ENCODE measurements at regions not wholly inside any gene's neighbourhood (a gene's known extent, or its start where the extent isn't known, plus 50 kb on each side); places are given as distances from the start of the nearest gene placed in this dataset.

DNA sequence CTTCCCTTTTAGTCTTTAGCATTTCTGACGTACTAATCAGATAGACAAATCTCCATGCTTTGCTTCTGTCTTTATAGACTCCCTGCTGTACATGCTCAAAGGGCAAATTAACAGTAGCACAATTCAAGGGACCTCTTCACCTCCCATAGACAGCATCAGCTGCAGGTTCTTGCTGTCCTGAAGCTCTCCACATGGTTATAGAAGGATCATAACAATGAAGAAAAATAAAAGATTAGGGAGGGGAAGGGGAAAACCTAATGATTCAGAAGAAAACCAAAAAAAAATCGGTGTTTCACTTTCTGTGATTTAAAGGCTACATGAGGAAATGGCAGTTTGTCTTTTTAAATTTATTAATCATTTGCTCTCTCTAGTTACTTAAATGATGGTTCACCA is 155.5 kb downstream of the PTCSC3 start:
- intact Hi-C loops (cut with DNase I; ENCODE audit: low total_unique reads), result no loop called here
- H3K4me3 ChIP-seq (ENCODE audit: low read depth, poor library complexity, severe bottlenecking), result no peak overlapping the region
- 61 to 74% methylated on average over 2 of the region's 2 CpGs for WGBS, 2 donors
- DNase-seq (ENCODE audit: low spot score in 2 of 2), result no peak
- TF ChIP-seq POLR2A (IDR thresholded peaks at IDR 0.05) (no peak), CTCF (IDR thresholded peaks at IDR 0.05) (no peak)

GRCh38 chr14:36020120-36021029 is 156.1 kb downstream of the PTCSC3 start:
- H3K4me3 ChIP-seq (ENCODE audit: low read depth, poor library complexity, severe bottlenecking), result no peak overlapping the region
- WGBS, 2 donors, result 83 to 86% methylated on average over 8 of the region's 8 CpGs
- intact Hi-C loops (cut with DNase I; ENCODE audit: low total_unique reads), result no loop called here
- DNase-seq (ENCODE audit: low spot score in 2 of 2), result no peak
- no peak for TF ChIP-seq POLR2A (IDR thresholded peaks at IDR 0.05)
- TF ChIP-seq CTCF (IDR thresholded peaks at IDR 0.05), result no peak

- TF ChIP-seq CTCF (IDR thresholded peaks at IDR 0.05) (no peak), POLR2A (IDR thresholded peaks at IDR 0.05) (no peak)
- intact Hi-C loops (cut with DNase I; ENCODE audit: low total_unique reads), result no loop called here
- DNase-seq (ENCODE audit: low spot score in 2 of 2), result no peak
- H3K4me3 ChIP-seq (ENCODE audit: low read depth, poor library complexity, severe bottlenecking), result no peak overlapping the region
- 81 to 82% methylated on average over 5 of the region's 5 CpGs for whole genome bisulfite sequencing, 2 donors
These were observed 157.4 kb downstream of the PTCSC3 start for GRCh38 chr14:36019126-36019525.

GRCh38 chr14:36014236-36014635 is 162.3 kb downstream of the PTCSC3 start:
- H3K4me3 ChIP-seq (ENCODE audit: low read depth, poor library complexity, severe bottlenecking), result no peak overlapping the region
- no peak for TF ChIP-seq CTCF (IDR thresholded peaks at IDR 0.05)
- TF ChIP-seq POLR2A (IDR thresholded peaks at IDR 0.05), result no peak
- 59 to 77% methylated on average over 9 of the region's 9 CpGs for WGBS, 2 donors
- intact Hi-C loops (cut with DNase I; ENCODE audit: low total_unique reads), result no loop called here
- no peak for DNase-seq (ENCODE audit: low spot score in 2 of 2)

DNA sequence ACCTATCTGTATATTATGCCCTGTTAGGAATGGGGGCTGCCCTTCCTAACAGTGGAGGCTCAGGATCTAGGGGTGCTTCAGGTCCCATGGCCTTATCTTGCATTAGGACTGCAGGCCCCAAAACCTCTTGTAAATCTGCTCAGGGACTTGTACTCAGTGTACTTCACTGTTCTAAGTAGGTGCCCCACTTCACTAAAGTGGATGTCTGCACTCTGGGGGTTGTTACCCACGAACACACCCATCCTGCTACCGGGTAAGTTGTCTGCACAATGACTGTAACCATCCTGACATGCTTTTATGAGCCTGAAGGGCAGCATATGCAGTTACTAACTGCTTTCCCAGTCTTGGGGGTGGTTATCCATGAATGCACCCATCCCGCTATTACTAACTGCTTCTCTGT is 163.0 kb downstream of the PTCSC3 start:
- H3K4me3 ChIP-seq (ENCODE audit: low read depth, poor library complexity, severe bottlenecking), result no peak overlapping the region
- 87 to 90% methylated on average over 2 to 3 of the region's 3 CpGs for WGBS, 2 donors
- no peak for DNase-seq (ENCODE audit: low spot score in 2 of 2)
- TF ChIP-seq CTCF (IDR thresholded peaks at IDR 0.05) (no peak), POLR2A (IDR thresholded peaks at IDR 0.05) (no peak)
- intact Hi-C loops (cut with DNase I; ENCODE audit: low total_unique reads), result no loop called here

- TF ChIP-seq CTCF (IDR thresholded peaks at IDR 0.05) (no peak), POLR2A (IDR thresholded peaks at IDR 0.05) (no peak)
- no peak for DNase-seq (ENCODE audit: low spot score in 2 of 2)
- intact Hi-C loops (cut with DNase I; ENCODE audit: low total_unique reads), result no loop called here
- H3K4me3 ChIP-seq (ENCODE audit: low read depth, poor library complexity, severe bottlenecking), result no peak overlapping the region
- WGBS, 2 donors, result 61 to 74% methylated on average over 7 of the region's 7 CpGs
These were observed 163.9 kb downstream of the PTCSC3 start for GRCh38 chr14:36012621-36013020.

All from lower leg skin (tissue), 4 donors.